Activated CD4-positive, alpha-beta T cell treated with anti-CD3 and anti-CD28 coated beads for 48 hours (primary cell): ENCODE measurements at regions not wholly inside any gene's neighbourhood (a gene's known extent, or its start where the extent isn't known, plus 50 kb on each side); places are given as distances from the start of the nearest gene placed in this dataset.
"Not testable (repeated sequence)": the region's sequence is repeated elsewhere in the genome, so short reads cannot be mapped to it uniquely, and the experiment has no call there.

Experiments used
- DNase-seq: peaks from one replicate; pipeline ENCODE4 v3.0.0-alpha.2; 2020

GRCh38 chr2:33712674-33713073, 113.6 kb upstream of the FAM98A start:
- DNase-seq = no peak

- no peak for DNase-seq
Observed at GRCh38 chr2:33709951-33710350, 110.9 kb upstream of the FAM98A start.

GRCh38 chr2:33707312-33707711, 108.2 kb upstream of the FAM98A start:
- DNase-seq = no peak

GRCh38 chr2:33706410-33706809, 107.3 kb upstream of the FAM98A start:
- no peak for DNase-seq

- DNase-seq = no peak
Observed at GRCh38 chr2:33704406-33704855, 105.3 kb upstream of the FAM98A start.

GRCh38 chr2:33696234-33696633, 97.1 kb upstream of the FAM98A start:
- no peak for DNase-seq

GRCh38 chr2:33694904-33695303, 95.8 kb upstream of the FAM98A start:
- DNase-seq = no peak

GRCh38 chr2:33690686-33691085, 91.6 kb upstream of the FAM98A start:
- not testable (repeated sequence) for DNase-seq

GRCh38 chr2:33681364-33681757, 82.3 kb upstream of the FAM98A start:
- DNase-seq = no peak

GRCh38 chr2:33680644-33681363, 81.7 kb upstream of the FAM98A start:
- no peak for DNase-seq

- no peak for DNase-seq
Observed at GRCh38 chr2:33678436-33678835, 79.3 kb upstream of the FAM98A start.

GRCh38 chr2:33673937-33674336, 74.8 kb upstream of the FAM98A start:
- DNase-seq = no peak

- DNase-seq = no peak
Observed at GRCh38 chr2:33672896-33673295, 73.8 kb upstream of the FAM98A start.

GRCh38 chr2:33672389-33672788, 73.3 kb upstream of the FAM98A start:
- DNase-seq = no peak

GRCh38 chr2:33671198-33671597, 72.1 kb upstream of the FAM98A start:
- DNase-seq = no peak

- DNase-seq = no peak
Observed at GRCh38 chr2:33670392-33670937, 71.4 kb upstream of the FAM98A start.

GRCh38 chr2:33666879-33667278, 67.8 kb upstream of the FAM98A start:
- no peak for DNase-seq

GRCh38 chr2:33665039-33665438, 65.9 kb upstream of the FAM98A start:
- DNase-seq = no peak

- no peak for DNase-seq
Observed at GRCh38 chr2:33660416-33661123, 61.5 kb upstream of the FAM98A start.

GRCh38 chr2:33655626-33656320, 56.7 kb upstream of the FAM98A start:
- no peak for DNase-seq

- no peak for DNase-seq
Observed at GRCh38 chr2:33652830-33653229, 53.7 kb upstream of the FAM98A start.

- no peak for DNase-seq
Observed at GRCh38 chr2:33650171-33650570, 51.1 kb upstream of the FAM98A start.
